ENCODE measurements at regions not wholly inside any gene's neighbourhood (a gene's known extent, or its start where the extent isn't known, plus 50 kb on each side); places are given as distances from the start of the nearest gene placed in this dataset.

- no peaks in the 10 kb centered on the region for H3K9me3 ChIP-seq (ENCODE audit: control insufficient read depth, insufficient read depth, low read length)
- H3K4ac ChIP-seq (ENCODE audit: low read depth, low read length), result no peak overlapping the region
- no peak overlapping the region for H2AK9ac ChIP-seq (replicated peaks; ENCODE audit: low read depth, low read length, poor library complexity)
- H4K91ac ChIP-seq (ENCODE audit: insufficient read depth, low read depth, low read length), result no peak overlapping the region
- TF ChIP-seq, protein P1, sequence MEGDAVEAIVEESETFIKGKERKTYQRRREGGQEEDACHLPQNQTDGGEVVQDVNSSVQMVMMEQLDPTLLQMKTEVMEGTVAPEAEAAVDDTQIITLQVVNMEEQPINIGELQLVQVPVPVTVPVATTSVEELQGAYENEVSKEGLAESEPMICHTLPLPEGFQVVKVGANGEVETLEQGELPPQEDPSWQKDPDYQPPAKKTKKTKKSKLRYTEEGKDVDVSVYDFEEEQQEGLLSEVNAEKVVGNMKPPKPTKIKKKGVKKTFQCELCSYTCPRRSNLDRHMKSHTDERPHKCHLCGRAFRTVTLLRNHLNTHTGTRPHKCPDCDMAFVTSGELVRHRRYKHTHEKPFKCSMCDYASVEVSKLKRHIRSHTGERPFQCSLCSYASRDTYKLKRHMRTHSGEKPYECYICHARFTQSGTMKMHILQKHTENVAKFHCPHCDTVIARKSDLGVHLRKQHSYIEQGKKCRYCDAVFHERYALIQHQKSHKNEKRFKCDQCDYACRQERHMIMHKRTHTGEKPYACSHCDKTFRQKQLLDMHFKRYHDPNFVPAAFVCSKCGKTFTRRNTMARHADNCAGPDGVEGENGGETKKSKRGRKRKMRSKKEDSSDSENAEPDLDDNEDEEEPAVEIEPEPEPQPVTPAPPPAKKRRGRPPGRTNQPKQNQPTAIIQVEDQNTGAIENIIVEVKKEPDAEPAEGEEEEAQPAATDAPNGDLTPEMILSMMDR (conservative IDR thresholded peaks at IDR 0.05; ENCODE audit: low read depth, low read length), result no peak
- no peak for TF ChIP-seq SMC3 (IDR thresholded peaks at IDR 0.05; ENCODE audit: low read depth, low read length)
- TF ChIP-seq USF2 (IDR thresholded peaks at IDR 0.05; ENCODE audit: low read depth, low read length), result no peak
- TF ChIP-seq RCOR1 (IDR thresholded peaks at IDR 0.05; ENCODE audit: insufficient replicate concordance, low read length), result no peak
- no peak for TF ChIP-seq CHD1 (IDR thresholded peaks at IDR 0.05; ENCODE audit: low read depth, low read length)
- TF ChIP-seq BHLHE40 (IDR thresholded peaks at IDR 0.05; ENCODE audit: low read depth, low read length), result no peak
- no peak for TF ChIP-seq RFX5 (IDR thresholded peaks at IDR 0.05; ENCODE audit: low read depth, low read length)
- no peak for TF ChIP-seq NFE2L2 (IDR thresholded peaks at IDR 0.05; ENCODE audit: low read depth, low read length)
- no peak for TF ChIP-seq FOS (IDR thresholded peaks at IDR 0.05; ENCODE audit: low read depth, low read length)
- TF ChIP-seq MXI1 (IDR thresholded peaks at IDR 0.05; ENCODE audit: borderline replicate concordance, low read depth, low read length), result no peak
- TF ChIP-seq, protein P2, sequence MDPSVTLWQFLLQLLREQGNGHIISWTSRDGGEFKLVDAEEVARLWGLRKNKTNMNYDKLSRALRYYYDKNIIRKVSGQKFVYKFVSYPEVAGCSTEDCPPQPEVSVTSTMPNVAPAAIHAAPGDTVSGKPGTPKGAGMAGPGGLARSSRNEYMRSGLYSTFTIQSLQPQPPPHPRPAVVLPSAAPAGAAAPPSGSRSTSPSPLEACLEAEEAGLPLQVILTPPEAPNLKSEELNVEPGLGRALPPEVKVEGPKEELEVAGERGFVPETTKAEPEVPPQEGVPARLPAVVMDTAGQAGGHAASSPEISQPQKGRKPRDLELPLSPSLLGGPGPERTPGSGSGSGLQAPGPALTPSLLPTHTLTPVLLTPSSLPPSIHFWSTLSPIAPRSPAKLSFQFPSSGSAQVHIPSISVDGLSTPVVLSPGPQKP (IDR thresholded peaks at IDR 0.05; ENCODE audit: borderline replicate concordance, low read depth, low read length), result no peak
- no peak for TF ChIP-seq MAZ (IDR thresholded peaks at IDR 0.05; ENCODE audit: borderline replicate concordance, low read depth, low read length)
- TF ChIP-seq CEBPB (IDR thresholded peaks at IDR 0.05; ENCODE audit: low read depth, low read length), result no peak
- TF ChIP-seq RAD21 (IDR thresholded peaks at IDR 0.05; ENCODE audit: low read length), result no peak
- no peak for TF ChIP-seq POLR2A (IDR thresholded peaks at IDR 0.05; ENCODE audit: low read depth, low read length)
- TF ChIP-seq MAFK (IDR thresholded peaks at IDR 0.05; ENCODE audit: low read depth, low read length), result no peak
- in situ Hi-C loops (cut with MboI; ENCODE audit: low sequenced_read_pairs), result no loop called here
- no peaks in the 10 kb centered on the region for H3K36me3 ChIP-seq (ENCODE audit: control insufficient read depth, insufficient read depth, low read length)
- no peak overlapping the region for H2AFZ ChIP-seq (replicated peaks; ENCODE audit: low read length, poor library complexity)
- H3K27ac ChIP-seq (ENCODE audit: insufficient read depth, low read length), result no peak overlapping the region
- no peak overlapping the region for H3K18ac ChIP-seq (ENCODE audit: low read depth, low read length)
- H2BK5ac ChIP-seq (ENCODE audit: low read depth, low read length, poor library complexity, severe bottlenecking), result no peak overlapping the region
- WGBS, 2 experiments (ENCODE audit: extremely low coverage in 2 of 2, insufficient read length in 1 of 2), result no CpG with 5 or more reads among the region's 2 CpGs
- no peak overlapping the region for H3K4me2 ChIP-seq (ENCODE audit: low read depth, low read length)
- no peaks in the 10 kb centered on the region for H3K9me1 ChIP-seq (ENCODE audit: insufficient read depth, low read length)
- ChIA-PET POLR2A (ENCODE audit: unreplicated experiment) (interaction anchor here (0.5 kb wide), 1 partner anchor 515 kb away, joined by 3 read pairs; no protein-coding TSS in a partner anchor), CTCF (no interaction called here)
- H4K5ac ChIP-seq (ENCODE audit: low read depth, low read length), result no peak overlapping the region
- H3K14ac ChIP-seq (replicated peaks; ENCODE audit: low read depth, low read length), result no peak overlapping the region
- no peak overlapping the region for H3K23ac ChIP-seq (ENCODE audit: low read depth, low read length)
- H2AK5ac ChIP-seq (ENCODE audit: low read depth, low read length), result no peak overlapping the region
- H2BK20ac ChIP-seq (ENCODE audit: low read depth, low read length), result no peak overlapping the region
- DNase-seq (no peak), ATAC-seq (ENCODE audit: low read depth) (no peak)
- 0 out of 2 replicates have a peak, but pooled peaks cover 2% of the 10 kb centered on the region for H3K4me1 ChIP-seq (ENCODE audit: control insufficient read depth, insufficient read depth, low read length)
- dilution Hi-C loops (cut with HindIII; ENCODE audit: low sequenced_read_pairs, unreplicated experiment), result no loop called here
- no TSS peak for BruUV-seq (replicated peaks)
- H3K79me1 ChIP-seq (ENCODE audit: low read depth in 1 of 2, low read length in 2 of 2), result no peaks in the 10 kb centered on the region
- H4K20me1 ChIP-seq (ENCODE audit: insufficient read depth, low read length), result no peaks in the 10 kb centered on the region
- no peak overlapping the region for H4K8ac ChIP-seq (ENCODE audit: low read depth in 2 of 2, low read length in 2 of 2)
- intact Hi-C loops (cut with micrococcal nuclease), result no loop called here
- no peak overlapping the region for H3K56ac ChIP-seq (ENCODE audit: extremely low read depth, insufficient read depth, low read length)
- H2BK15ac ChIP-seq (ENCODE audit: low read depth, low read length), result no peak overlapping the region
- H3K4me3 ChIP-seq (ENCODE audit: insufficient read depth, low read depth, low read length), result no peak overlapping the region
- no peaks in the 10 kb centered on the region for H3K27me3 ChIP-seq (ENCODE audit: control insufficient read depth, insufficient read depth, low read length)
- H2BK120ac ChIP-seq (ENCODE audit: low read depth, low read length), result no peak overlapping the region
- H3K9ac ChIP-seq (ENCODE audit: low read depth, low read length), result no peak overlapping the region
Observed at GRCh38 chr20:22711971-22712755, 127.8 kb upstream of the FOXA2 start.
